ENCODE measurements at regions not wholly inside any gene's neighbourhood (a gene's known extent, or its start where the extent isn't known, plus 50 kb on each side); places are given as distances from the start of the nearest gene placed in this dataset.

DNA sequence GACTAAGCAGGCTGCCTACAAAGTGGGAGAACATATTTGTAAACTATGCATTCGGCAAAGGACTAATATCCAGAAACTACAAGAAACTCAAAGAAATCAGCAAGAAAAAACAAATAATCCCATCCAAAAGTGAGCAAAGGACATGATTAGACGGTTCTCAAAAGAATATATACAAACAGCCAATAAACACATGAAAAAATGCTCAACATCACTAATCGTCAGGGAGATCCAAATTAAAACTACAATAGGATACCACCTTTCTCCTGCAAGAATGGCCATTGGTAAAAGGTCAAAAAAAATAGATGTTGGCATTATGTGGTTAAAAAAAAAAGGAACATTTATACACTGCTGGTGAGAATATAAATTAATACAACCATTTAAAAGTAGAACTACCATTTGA is 259.6 kb upstream of the SLITRK3 start:
- TF ChIP-seq POLR2A (IDR thresholded peaks at IDR 0.05): no peak
- TF ChIP-seq, protein P1, sequence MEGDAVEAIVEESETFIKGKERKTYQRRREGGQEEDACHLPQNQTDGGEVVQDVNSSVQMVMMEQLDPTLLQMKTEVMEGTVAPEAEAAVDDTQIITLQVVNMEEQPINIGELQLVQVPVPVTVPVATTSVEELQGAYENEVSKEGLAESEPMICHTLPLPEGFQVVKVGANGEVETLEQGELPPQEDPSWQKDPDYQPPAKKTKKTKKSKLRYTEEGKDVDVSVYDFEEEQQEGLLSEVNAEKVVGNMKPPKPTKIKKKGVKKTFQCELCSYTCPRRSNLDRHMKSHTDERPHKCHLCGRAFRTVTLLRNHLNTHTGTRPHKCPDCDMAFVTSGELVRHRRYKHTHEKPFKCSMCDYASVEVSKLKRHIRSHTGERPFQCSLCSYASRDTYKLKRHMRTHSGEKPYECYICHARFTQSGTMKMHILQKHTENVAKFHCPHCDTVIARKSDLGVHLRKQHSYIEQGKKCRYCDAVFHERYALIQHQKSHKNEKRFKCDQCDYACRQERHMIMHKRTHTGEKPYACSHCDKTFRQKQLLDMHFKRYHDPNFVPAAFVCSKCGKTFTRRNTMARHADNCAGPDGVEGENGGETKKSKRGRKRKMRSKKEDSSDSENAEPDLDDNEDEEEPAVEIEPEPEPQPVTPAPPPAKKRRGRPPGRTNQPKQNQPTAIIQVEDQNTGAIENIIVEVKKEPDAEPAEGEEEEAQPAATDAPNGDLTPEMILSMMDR (IDR thresholded peaks at IDR 0.05 in 8 of 11, conservative IDR thresholded peaks at IDR 0.05 in 3 of 11): no peak
